GM12891 (cell line): ENCODE measurements at regions not wholly inside any gene's neighbourhood (a gene's known extent, or its start where the extent isn't known, plus 50 kb on each side); places are given as distances from the start of the nearest gene placed in this dataset.

ENCODE experiments used
- POLR2A ChIP-seq: IDR thresholded peaks from 2 replicates; pipeline ENCODE4 v1.6.1; 2011; ENCODE audit warnings: low read depth, low read length, control low read depth
- TAF1 ChIP-seq: IDR thresholded peaks from 2 replicates; pipeline ENCODE4 v1.6.1; 2011; ENCODE audit warnings: low read depth, low read length, control low read depth

- TF ChIP-seq TAF1 = no peak
- no peak for TF ChIP-seq POLR2A
Measured at GRCh38 chr10:78279756-78280155, 246.1 kb downstream of the RPS24 start.
